MM.1S (cell line): ENCODE measurements at regions not wholly inside any gene's neighbourhood (a gene's known extent, or its start where the extent isn't known, plus 50 kb on each side); places are given as distances from the start of the nearest gene placed in this dataset.

ENCODE experiments used
- DNase-seq: peaks from one replicate; pipeline ENCODE4 v3.0.0-alpha.2; 2015
- H2AFZ ChIP-seq: fragments of 300-600 bp; sonication (generic); 2 replicates; pipeline ENCODE4 v1.6.0; 2016; ENCODE audit warnings: antibody characterized with exemption, low read length
- H3F3A ChIP-seq: fragments of 300-600 bp; sonication (generic); 2 replicates; pipeline ENCODE4 v1.6.1; 2016; ENCODE audit warnings: mild to moderate bottlenecking, antibody characterized with exemption, low read length, moderate library complexity, mixed read lengths; ENCODE audit not compliant: insufficient read depth
- H3K27ac ChIP-seq: fragments of 300-600 bp; sonication (generic); 2 replicates; pipeline ENCODE4 v1.5.1; 2016; ENCODE audit warnings: mild to moderate bottlenecking, low read length
- H3K27me3 ChIP-seq: fragments of 300-600 bp; sonication (generic); replicated peaks from 2 replicates; pipeline ENCODE4 v1.6.0; 2016; ENCODE audit warnings: low read length; ENCODE audit not compliant: insufficient read depth
- H3K36me3 ChIP-seq: fragments of 300-600 bp; sonication (generic); replicated peaks from 2 replicates; pipeline ENCODE4 v1.6.1; 2016; ENCODE audit warnings: mild to moderate bottlenecking, low read length, mixed read lengths; ENCODE audit not compliant: insufficient read depth
- H3K4me1 ChIP-seq: fragments of 300-600 bp; sonication (generic); 2 replicates; pipeline ENCODE4 v1.6.1; 2016; ENCODE audit warnings: low read length, mixed read lengths
- H3K4me2 ChIP-seq: fragments of 300-600 bp; sonication (generic); 2 replicates; pipeline ENCODE4 v1.6.0; 2016; ENCODE audit warnings: low read depth, low read length
- H3K4me3 ChIP-seq: fragments of 300-600 bp; sonication (generic); 2 replicates; pipeline ENCODE4 v1.5.1; 2016; ENCODE audit warnings: low read length, mixed read lengths
- H3K79me2 ChIP-seq: fragments of 300-600 bp; sonication (generic); 2 replicates; pipeline ENCODE4 v1.6.1; 2016; ENCODE audit warnings: mixed run types, low read length, mixed read lengths
- H3K9ac ChIP-seq: fragments of 300-600 bp; sonication (generic); 2 replicates; pipeline ENCODE4 v1.6.1; 2016; ENCODE audit warnings: low read length, mixed read lengths
- H3K9me2 ChIP-seq: fragments of 300-600 bp; sonication (generic); replicated peaks from 2 replicates; pipeline ENCODE4 v1.6.1; 2016; ENCODE audit warnings: mild to moderate bottlenecking, low read length, mixed read lengths; ENCODE audit not compliant: insufficient read depth
- H3K9me3 ChIP-seq: fragments of 300-600 bp; sonication (generic); replicated peaks from 2 replicates; pipeline ENCODE4 v1.6.1; 2016; ENCODE audit warnings: mild to moderate bottlenecking, low read length, mixed read lengths; ENCODE audit not compliant: insufficient read depth
- H4K20me1 ChIP-seq: fragments of 300-600 bp; sonication (generic); 2 replicates; pipeline ENCODE4 v1.6.1; 2016; ENCODE audit warnings: mild to moderate bottlenecking, low read length, moderate library complexity, mixed read lengths; ENCODE audit not compliant: insufficient read depth
- CTCF ChIP-seq: fragments of 300-600 bp; sonication (generic); IDR thresholded peaks from 2 replicates; pipeline ENCODE4 v1.5.1; 2016; ENCODE audit warnings: antibody characterized with exemption, low read length, mixed read lengths
- EZH2 ChIP-seq: fragments of 300-600 bp; sonication (generic); optimal IDR thresholded peaks from 2 replicates; pipeline ENCODE3; 2017; ENCODE audit warnings: low read depth, mild to moderate bottlenecking, antibody characterized with exemption, low read length, mixed read lengths
- EZH2phosphoT487 ChIP-seq: fragments of 300-600 bp; sonication (generic); IDR thresholded peaks from 2 replicates; pipeline ENCODE4 v1.6.1; 2018; ENCODE audit warnings: antibody characterized with exemption, low read length

DNA sequence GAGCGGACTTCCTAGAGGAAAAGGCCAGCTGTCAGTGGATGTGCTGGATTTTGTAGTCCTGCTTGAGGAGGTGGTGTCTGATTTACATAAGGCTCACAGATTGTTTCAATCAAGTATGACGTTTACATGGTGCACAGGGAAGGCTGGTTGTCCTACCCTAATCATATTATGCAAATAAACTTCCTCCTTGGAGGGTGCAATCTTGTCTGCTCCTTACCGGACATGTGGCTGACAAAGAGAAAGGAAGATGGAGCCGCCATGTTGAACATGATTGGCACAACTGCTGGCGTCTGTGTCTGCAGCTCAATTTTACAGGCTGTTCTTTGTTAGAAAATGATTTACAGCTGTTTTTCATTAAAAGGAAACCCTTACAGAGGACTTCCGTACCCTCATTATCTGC is 1656.1 kb downstream of the KCNT2 start:
- Histone ChIP-seq H3K27me3 (no peaks in the 10 kb centered on the region), H4K20me1 (no peaks in the 10 kb centered on the region), H3K9me2 (no peaks in the 10 kb centered on the region), H3K27ac (no peak overlapping the region), H3K9ac (no peak overlapping the region), H3K4me3 (no peak overlapping the region), H3K36me3 (no peaks in the 10 kb centered on the region), H3K79me2 (no peaks in the 10 kb centered on the region), H3F3A (no peaks in the 10 kb centered on the region), H3K9me3 (no peaks in the 10 kb centered on the region), H3K4me1 (peaks cover 4% of the 10 kb centered on the region; the same call in 1 of the 2 replicates), H2AFZ (no peak overlapping the region), H3K4me2 (no peak overlapping the region)
- DNase-seq: no peak
- no peak for TF ChIP-seq EZH2phosphoT487
- TF ChIP-seq CTCF: no peak
- no peak for TF ChIP-seq EZH2

DNA sequence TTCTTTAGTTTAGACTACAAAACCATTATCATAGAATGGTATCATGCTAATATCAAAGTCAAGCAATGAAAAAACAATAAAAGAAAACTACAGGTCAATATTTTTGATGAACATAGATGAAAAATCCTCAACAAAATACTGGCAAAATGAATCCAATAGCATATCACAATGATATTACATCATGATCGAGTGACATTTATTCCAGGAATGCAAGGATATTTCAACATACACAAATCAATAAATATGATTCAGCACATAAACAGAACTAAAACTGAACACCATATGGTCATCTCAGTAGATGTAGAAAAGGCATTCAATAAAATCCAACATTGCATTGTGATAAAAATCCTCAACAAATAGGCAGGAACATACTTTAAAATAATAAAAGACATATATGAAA is 1657.7 kb downstream of the KCNT2 start:
- no peak overlapping the region for H3K4me3 ChIP-seq
- DNase-seq: no peak
- no peak overlapping the region for H3K9ac ChIP-seq
- no peak overlapping the region for H3K27ac ChIP-seq
- H3F3A ChIP-seq: no peaks in the 10 kb centered on the region
- no peak overlapping the region for H2AFZ ChIP-seq
- no peaks in the 10 kb centered on the region for H3K36me3 ChIP-seq
- no peak overlapping the region for H3K4me2 ChIP-seq
- no peaks in the 10 kb centered on the region for H3K79me2 ChIP-seq
- no peaks in the 10 kb centered on the region for H3K27me3 ChIP-seq
- no peaks in the 10 kb centered on the region for H4K20me1 ChIP-seq
- peaks cover 4% of the 10 kb centered on the region; the same call in 1 of the 2 replicates for H3K4me1 ChIP-seq
- no peaks in the 10 kb centered on the region for H3K9me2 ChIP-seq
- TF ChIP-seq EZH2phosphoT487: no peak
- no peak for TF ChIP-seq CTCF
- no peak for TF ChIP-seq EZH2
- H3K9me3 ChIP-seq: no peaks in the 10 kb centered on the region

DNA sequence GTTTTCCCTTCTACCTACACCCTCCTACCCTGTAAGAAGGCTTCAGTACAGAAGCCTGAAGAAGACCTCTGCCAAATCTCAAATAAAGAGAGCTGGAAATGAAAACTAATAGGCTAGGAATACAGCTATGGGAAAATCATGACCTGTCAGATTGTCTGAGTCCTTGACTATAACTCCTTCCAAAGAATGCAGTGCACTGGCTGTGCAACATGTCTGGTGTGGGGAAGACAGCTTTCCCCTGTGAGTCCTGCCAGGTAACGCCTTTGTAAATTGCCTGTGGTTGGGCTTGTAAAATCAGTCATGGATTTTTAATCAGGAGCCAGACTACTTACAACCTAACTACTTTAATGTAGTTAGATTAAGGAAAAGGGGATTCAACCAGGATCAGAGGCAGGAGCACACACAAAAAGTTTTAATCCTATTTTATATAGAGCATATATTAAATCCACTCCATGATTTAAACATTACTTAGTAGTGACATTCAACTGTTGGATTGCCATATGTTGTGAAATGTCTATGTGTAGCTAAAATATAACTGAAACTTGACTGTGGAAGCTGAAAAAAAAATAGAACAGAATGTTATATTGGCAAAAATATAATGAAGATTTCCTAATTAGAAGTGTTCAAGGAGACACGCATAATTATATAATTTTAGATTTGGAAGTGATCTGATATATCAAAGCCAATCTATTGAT is 1667.8 kb downstream of the KCNT2 start:
- DNase-seq: no peak
- Histone ChIP-seq H3K27me3 (no peaks in the 10 kb centered on the region), H3K4me2 (no peak overlapping the region), H3K9ac (no peak overlapping the region), H3K36me3 (no peaks in the 10 kb centered on the region), H3K4me3 (no peak overlapping the region), H3K9me2 (no peaks in the 10 kb centered on the region), H3K4me1 (no peaks in the 10 kb centered on the region), H3K9me3 (no peaks in the 10 kb centered on the region), H4K20me1 (no peaks in the 10 kb centered on the region), H3K79me2 (no peaks in the 10 kb centered on the region), H3K27ac (no peak overlapping the region), H3F3A (no peaks in the 10 kb centered on the region), H2AFZ (no peak overlapping the region)
- TF ChIP-seq CTCF (no peak), EZH2phosphoT487 (no peak), EZH2 (no peak)
